ENCODE measurements at regions not wholly inside any gene's neighbourhood (a gene's known extent, or its start where the extent isn't known, plus 50 kb on each side); places are given as distances from the start of the nearest gene placed in this dataset.
"Not testable (repeated sequence)": the region's sequence is repeated elsewhere in the genome, so short reads cannot be mapped to it uniquely, and the experiment has no call there.

DNA sequence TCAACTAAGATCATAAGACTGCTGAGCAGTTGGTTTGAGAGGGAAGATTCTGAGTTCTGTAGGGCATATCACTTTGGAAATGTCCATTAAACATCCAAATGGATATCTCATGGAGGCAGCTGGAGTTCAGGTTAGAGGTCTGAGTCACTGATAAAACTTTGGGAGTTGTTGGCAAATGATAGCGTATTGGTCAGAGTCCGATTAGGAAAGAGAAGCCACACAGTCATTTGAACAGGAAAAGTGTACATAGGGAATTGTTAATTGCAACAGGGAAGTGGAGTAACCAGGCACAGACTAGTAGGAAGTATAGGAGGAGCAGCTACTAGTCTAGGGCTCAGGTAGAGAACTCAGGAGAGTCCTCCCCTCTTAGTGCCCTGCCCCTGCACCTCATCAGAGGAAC is 126.6 kb upstream of the PTPN20 start:
- H2AK5ac ChIP-seq (ENCODE audit: low read length, severe bottlenecking); H3K27me3 ChIP-seq (ENCODE audit: control insufficient read depth in 1 of 2, insufficient read depth in 1 of 2, low read length in 2 of 2); H3K4me1 ChIP-seq (ENCODE audit: control insufficient read depth, insufficient read depth, low read depth, low read length): not testable (repeated sequence)

DNA sequence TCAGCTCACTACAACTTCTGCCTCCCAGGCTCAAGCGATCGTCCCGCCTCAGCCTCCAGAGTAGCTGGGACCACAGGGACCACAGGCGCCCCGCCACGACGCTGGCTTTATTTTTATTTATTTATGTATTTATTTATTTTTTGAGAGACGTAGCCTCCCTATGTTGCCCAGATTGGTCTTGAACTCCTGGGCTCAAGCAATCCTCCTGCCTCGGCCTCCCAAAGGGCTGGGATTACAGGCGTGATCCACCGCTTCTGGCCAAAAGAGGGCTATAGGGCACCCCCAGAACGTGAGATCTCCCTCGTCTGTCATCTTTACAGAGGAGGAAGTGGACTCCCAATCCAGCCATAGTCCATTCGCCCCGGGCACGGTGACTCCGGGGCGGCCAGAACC is 125.1 kb upstream of the PTPN20 start:
- Histone ChIP-seq H2BK120ac (ENCODE audit: low read depth, low read length) (peak overlapping the region; percentile 34), H4K8ac (ENCODE audit: low read length) (peak overlapping the region; percentile 90), H4K91ac (ENCODE audit: low read length) (peak overlapping the region; percentile 39), H3K9ac (ENCODE audit: low read length) (peak overlapping the region; percentile 88), H3K4me2 (ENCODE audit: low read length, poor library complexity, severe bottlenecking) (peak overlapping the region; percentile 50), H3K4me3 (ENCODE audit: insufficient read depth in 1 of 2, low read depth in 1 of 2, low read length in 2 of 2) (peak overlapping the region in 1 of 2 experiments; percentile 82)
- H3K27me3 ChIP-seq (ENCODE audit: control insufficient read depth in 1 of 2, insufficient read depth in 1 of 2, low read length in 2 of 2); H3K27ac ChIP-seq (ENCODE audit: low read length, poor library complexity, severe bottlenecking); H2BK5ac ChIP-seq (ENCODE audit: low read depth, low read length, poor library complexity, severe bottlenecking); H3K36me3 ChIP-seq (ENCODE audit: control insufficient read depth in 1 of 2, insufficient read depth in 2 of 2, low read depth in 1 of 2, low read length in 2 of 2); H3K18ac ChIP-seq (ENCODE audit: low read depth in 1 of 2, low read length in 2 of 2); H3K9me3 ChIP-seq (ENCODE audit: control insufficient read depth, low read length); H2AFZ ChIP-seq (ENCODE audit: low read depth, low read length); H2AK5ac ChIP-seq (ENCODE audit: low read length, severe bottlenecking); H3K4ac ChIP-seq (ENCODE audit: low read depth in 1 of 2, low read length in 2 of 2); H3K23ac ChIP-seq (ENCODE audit: low read length in 2 of 2); H3K4me1 ChIP-seq (ENCODE audit: control insufficient read depth, insufficient read depth, low read depth, low read length); H3K79me1 ChIP-seq (replicated peaks; ENCODE audit: low read length, poor library complexity, severe bottlenecking); H2BK15ac ChIP-seq (ENCODE audit: low read depth, poor library complexity, severe bottlenecking); H2BK12ac ChIP-seq (ENCODE audit: low read length in 2 of 2); H3K14ac ChIP-seq (ENCODE audit: low read length in 2 of 2); DNase-seq: not testable (repeated sequence)
- 82% methylated on average over 2 of the region's 18 CpGs for WGBS

More for the DNA sequence above, 126.6 kb upstream of the PTPN20 start:
- H3K4me3 ChIP-seq (ENCODE audit: insufficient read depth in 1 of 2, low read depth in 1 of 2, low read length in 2 of 2); H3K27ac ChIP-seq (ENCODE audit: low read length, poor library complexity, severe bottlenecking); H3K23ac ChIP-seq (ENCODE audit: low read length in 2 of 2); H3K4ac ChIP-seq (ENCODE audit: low read depth in 1 of 2, low read length in 2 of 2); H2BK120ac ChIP-seq (ENCODE audit: low read depth, low read length); H3K18ac ChIP-seq (ENCODE audit: low read depth in 1 of 2, low read length in 2 of 2); H2AFZ ChIP-seq (ENCODE audit: low read depth, low read length); H2BK15ac ChIP-seq (ENCODE audit: low read depth, poor library complexity, severe bottlenecking); H2BK5ac ChIP-seq (ENCODE audit: low read depth, low read length, poor library complexity, severe bottlenecking); H3K4me2 ChIP-seq (ENCODE audit: low read length, poor library complexity, severe bottlenecking); H3K9ac ChIP-seq (ENCODE audit: low read length); H3K36me3 ChIP-seq (ENCODE audit: control insufficient read depth in 1 of 2, insufficient read depth in 2 of 2, low read depth in 1 of 2, low read length in 2 of 2); H3K14ac ChIP-seq (ENCODE audit: low read length in 2 of 2); H3K9me3 ChIP-seq (ENCODE audit: control insufficient read depth, low read length); H4K8ac ChIP-seq (ENCODE audit: low read length); H2BK12ac ChIP-seq (ENCODE audit: low read length in 2 of 2); DNase-seq; H4K91ac ChIP-seq (ENCODE audit: low read length); H3K79me1 ChIP-seq (replicated peaks; ENCODE audit: low read length, poor library complexity, severe bottlenecking): not testable (repeated sequence)
- 95% methylated on average over 2 of the region's 2 CpGs for WGBS

DNA sequence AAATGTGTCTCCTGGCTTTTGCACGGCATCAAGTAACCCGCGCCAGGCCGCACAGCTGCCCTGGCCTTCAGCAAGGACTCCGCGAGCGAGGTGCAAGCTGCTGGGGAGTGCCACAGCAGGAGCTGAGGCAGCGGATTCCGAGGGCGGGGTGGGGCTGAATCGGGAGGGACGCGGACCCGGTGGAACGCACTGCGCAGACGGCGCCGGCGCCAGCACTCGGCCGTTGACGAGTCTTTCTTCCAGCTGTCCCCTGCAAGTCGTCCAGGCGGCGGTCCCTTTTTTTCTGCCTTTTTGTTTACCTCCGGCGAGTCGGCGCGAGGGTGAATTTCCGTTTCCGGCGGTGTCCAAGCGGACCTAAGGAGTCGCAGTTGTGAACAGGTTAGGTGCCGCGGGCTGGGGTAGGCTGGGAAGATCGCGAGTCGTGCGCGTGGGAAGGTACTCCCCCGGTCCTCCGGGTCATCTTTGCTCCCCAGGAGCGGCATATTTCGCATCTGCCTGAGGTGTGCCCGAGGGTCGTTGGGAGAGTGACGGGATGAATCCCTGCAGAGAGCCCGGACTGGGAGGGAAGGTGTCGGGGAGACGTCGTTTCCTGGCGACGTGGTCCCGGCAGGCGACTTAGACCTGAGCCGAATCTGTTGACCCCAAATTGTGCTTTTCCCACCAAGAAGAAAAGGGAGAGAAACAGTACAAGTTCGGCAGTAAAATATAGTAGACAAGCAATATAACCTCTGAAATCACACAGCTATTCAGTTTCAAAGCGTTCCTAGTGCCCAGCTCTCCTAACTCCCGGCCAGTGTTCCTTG is 124.5 kb upstream of the PTPN20 start:
- peak overlapping the region; percentile 80 for H4K91ac ChIP-seq (ENCODE audit: low read length)
- peak overlapping the region; percentile 99 for H4K8ac ChIP-seq (ENCODE audit: low read length)
- not testable (repeated sequence) for H3K14ac ChIP-seq (ENCODE audit: low read length in 2 of 2); H3K4ac ChIP-seq (ENCODE audit: low read depth in 1 of 2, low read length in 2 of 2); H3K4me1 ChIP-seq (ENCODE audit: control insufficient read depth, insufficient read depth, low read depth, low read length); H2BK120ac ChIP-seq (ENCODE audit: low read depth, low read length); H2BK12ac ChIP-seq (ENCODE audit: low read length in 2 of 2); H3K23ac ChIP-seq (ENCODE audit: low read length in 2 of 2); H3K36me3 ChIP-seq (ENCODE audit: control insufficient read depth in 1 of 2, insufficient read depth in 2 of 2, low read depth in 1 of 2, low read length in 2 of 2); H3K9me3 ChIP-seq (ENCODE audit: control insufficient read depth, low read length); H3K27me3 ChIP-seq (ENCODE audit: control insufficient read depth in 1 of 2, insufficient read depth in 1 of 2, low read length in 2 of 2); H2AK5ac ChIP-seq (ENCODE audit: low read length, severe bottlenecking); H3K79me1 ChIP-seq (replicated peaks; ENCODE audit: low read length, poor library complexity, severe bottlenecking)
- peak overlapping the region; percentile 67 to 82 for H3K4me3 ChIP-seq (ENCODE audit: insufficient read depth in 1 of 2, low read depth in 1 of 2, low read length in 2 of 2)
- 1% methylated on average over 17 of the region's 62 CpGs for WGBS
- H3K18ac ChIP-seq (ENCODE audit: low read depth in 1 of 2, low read length in 2 of 2): peak overlapping the region; percentile 79 to 94
- peak overlapping the region; percentile 48 for H3K4me2 ChIP-seq (ENCODE audit: low read length, poor library complexity, severe bottlenecking)
- peak; percentile 80 for DNase-seq
- peak overlapping the region; percentile 80 for H2BK15ac ChIP-seq (ENCODE audit: low read depth, poor library complexity, severe bottlenecking)
- H2BK5ac ChIP-seq (ENCODE audit: low read depth, low read length, poor library complexity, severe bottlenecking): peak overlapping the region; percentile 66
- peak overlapping the region; percentile 91 for H3K27ac ChIP-seq (ENCODE audit: low read length, poor library complexity, severe bottlenecking)
- H2AFZ ChIP-seq (ENCODE audit: low read depth, low read length): peak overlapping the region; percentile 30
- H3K9ac ChIP-seq (ENCODE audit: low read length): peak overlapping the region; percentile 88

DNA sequence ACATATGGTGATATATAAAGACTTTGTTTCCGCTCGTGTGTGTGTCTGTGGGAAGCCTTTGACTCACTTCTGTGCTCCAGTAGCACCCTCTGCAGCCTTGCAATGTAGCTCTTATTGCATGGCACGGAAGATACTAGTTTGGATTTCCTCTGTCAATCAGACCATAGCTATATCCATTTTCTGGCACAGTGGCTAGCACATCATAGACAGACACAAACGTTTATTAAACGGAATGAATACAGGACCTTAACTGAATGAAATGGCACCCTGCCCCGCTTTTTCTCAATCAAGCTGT is 124.0 kb upstream of the PTPN20 start:
- H3K27ac ChIP-seq (ENCODE audit: low read length, poor library complexity, severe bottlenecking): peak overlapping the region; percentile 51
- H3K4me2 ChIP-seq (ENCODE audit: low read length, poor library complexity, severe bottlenecking): peak overlapping the region; percentile 48
- no peak overlapping the region for H4K8ac ChIP-seq (ENCODE audit: low read length)
- no peak overlapping the region for H2BK120ac ChIP-seq (ENCODE audit: low read depth, low read length)
- H2BK12ac ChIP-seq (ENCODE audit: low read length in 2 of 2): no peak overlapping the region
- H3K4ac ChIP-seq (ENCODE audit: low read depth in 1 of 2, low read length in 2 of 2): no peak overlapping the region
- H3K4me1 ChIP-seq (ENCODE audit: control insufficient read depth, insufficient read depth, low read depth, low read length): peaks cover 1% of the 10 kb centered on the region
- no peaks in the 10 kb centered on the region for H3K9me3 ChIP-seq (ENCODE audit: control insufficient read depth, low read length)
- H2BK5ac ChIP-seq (ENCODE audit: low read depth, low read length, poor library complexity, severe bottlenecking): no peak overlapping the region
- H3K23ac ChIP-seq (ENCODE audit: low read length in 2 of 2): no peak overlapping the region
- H3K79me1 ChIP-seq (replicated peaks; ENCODE audit: low read length, poor library complexity, severe bottlenecking): peaks cover 2% of the 10 kb centered on the region
- peak overlapping the region; percentile 88 for H3K9ac ChIP-seq (ENCODE audit: low read length)
- no peak overlapping the region for H3K14ac ChIP-seq (ENCODE audit: low read length in 2 of 2)
- no peak overlapping the region for H2AFZ ChIP-seq (ENCODE audit: low read depth, low read length)
- H3K18ac ChIP-seq (ENCODE audit: low read depth in 1 of 2, low read length in 2 of 2): peak overlapping the region in 1 of 2 experiments; percentile 37
- no peaks in the 10 kb centered on the region for H3K27me3 ChIP-seq (ENCODE audit: control insufficient read depth in 1 of 2, insufficient read depth in 1 of 2, low read length in 2 of 2)
- H2BK15ac ChIP-seq (ENCODE audit: low read depth, poor library complexity, severe bottlenecking): no peak overlapping the region
- DNase-seq: peak; percentile 82
- H3K36me3 ChIP-seq (ENCODE audit: control insufficient read depth in 1 of 2, insufficient read depth in 2 of 2, low read depth in 1 of 2, low read length in 2 of 2): no peaks in the 10 kb centered on the region
- no peak overlapping the region for H4K91ac ChIP-seq (ENCODE audit: low read length)
- H3K4me3 ChIP-seq (ENCODE audit: insufficient read depth in 1 of 2, low read depth in 1 of 2, low read length in 2 of 2): peak overlapping the region in 1 of 2 experiments; percentile 82
- H2AK5ac ChIP-seq (ENCODE audit: low read length, severe bottlenecking): no peak overlapping the region
- 7% methylated on average over 3 of the region's 6 CpGs for WGBS

All from mesenchymal stem cell (in vitro differentiated cells and primary cell).